ENCODE measurements at regions not wholly inside any gene's neighbourhood (a gene's known extent, or its start where the extent isn't known, plus 50 kb on each side); places are given as distances from the start of the nearest gene placed in this dataset.
A peak's percentile ranks its signal among the peaks of the same experiment; 100 is the strongest.
"Not testable (repeated sequence)": the region's sequence is repeated elsewhere in the genome, so short reads cannot be mapped to it uniquely, and the experiment has no call there.

DNA sequence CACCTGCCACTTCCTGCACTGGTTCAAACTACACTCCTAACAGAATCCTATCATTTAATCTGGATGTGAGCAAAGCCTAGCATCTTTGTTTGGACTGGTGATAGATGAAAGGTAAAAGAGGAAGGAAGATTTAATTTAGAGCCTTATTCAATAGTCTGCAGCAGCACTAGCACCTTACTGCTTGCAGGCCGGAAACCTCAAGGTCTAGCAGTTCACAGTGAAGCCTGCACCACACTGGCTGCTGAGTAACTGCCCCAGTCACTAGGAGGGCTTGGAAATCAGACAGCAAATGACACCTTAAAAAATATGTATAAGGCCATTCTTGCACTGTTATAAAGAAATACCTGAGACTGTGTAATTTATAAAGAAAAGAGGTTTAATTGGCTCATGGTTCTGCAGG, 358.0 kb downstream of the DAD1 start:
- DNase-seq (ENCODE audit: low read depth in 1 of 2, low spot score in 1 of 2): no peak
- in situ Hi-C loops (cut with HindIII; ENCODE audit: low pct_unique_long_range_greater_than_20kb, low sequenced_read_pairs): no loop called here
- TF ChIP-seq JUND (IDR thresholded peaks at IDR 0.05; ENCODE audit: low read depth): no peak

DNA sequence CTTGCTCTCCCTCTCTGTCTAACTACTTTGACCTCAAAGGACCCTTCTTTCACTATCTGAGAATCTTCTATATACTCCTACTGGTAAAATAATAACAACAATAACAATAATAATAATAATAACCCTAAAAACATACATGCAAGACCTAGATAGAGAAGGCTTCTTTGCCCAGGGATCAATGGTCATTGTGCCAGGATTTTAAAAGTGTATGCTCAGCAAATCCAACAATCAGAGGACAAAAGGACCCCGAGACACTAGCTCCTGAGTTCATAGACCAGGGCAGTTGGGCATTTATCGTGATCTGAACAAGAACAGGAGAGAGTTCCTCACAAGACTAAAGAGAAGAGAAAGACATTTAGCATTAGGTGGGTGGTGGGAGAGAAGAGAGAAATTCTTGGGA, 358.5 kb downstream of the DAD1 start:
- no peak for TF ChIP-seq JUND (IDR thresholded peaks at IDR 0.05; ENCODE audit: low read depth)
- DNase-seq (ENCODE audit: low read depth in 1 of 2, low spot score in 1 of 2): no peak
- in situ Hi-C loops (cut with HindIII; ENCODE audit: low pct_unique_long_range_greater_than_20kb, low sequenced_read_pairs): no loop called here

DNA sequence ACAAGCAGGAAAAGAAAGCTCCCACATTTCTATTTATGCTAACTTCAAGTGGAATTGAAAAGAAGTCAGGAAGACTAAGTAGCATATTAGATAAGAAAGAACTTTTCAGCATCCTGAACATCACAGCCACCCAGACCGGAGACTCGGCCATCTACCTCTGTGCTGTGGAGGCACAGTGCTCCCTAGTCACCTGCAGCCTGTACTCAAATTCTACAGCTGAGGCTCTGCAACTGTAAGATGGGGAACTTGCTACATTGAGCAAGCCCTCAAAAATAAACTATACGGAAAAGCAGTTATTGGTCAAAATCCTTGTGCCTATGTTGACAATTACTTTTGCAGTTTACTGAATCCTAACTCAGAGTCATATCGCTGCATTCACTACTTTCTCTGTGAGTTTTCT, 361.9 kb downstream of the DAD1 start:
- no peak for TF ChIP-seq JUND (IDR thresholded peaks at IDR 0.05; ENCODE audit: low read depth)
- no peak for DNase-seq (ENCODE audit: low read depth in 1 of 2, low spot score in 1 of 2)
- in situ Hi-C loops (cut with HindIII; ENCODE audit: low pct_unique_long_range_greater_than_20kb, low sequenced_read_pairs): no loop called here

DNA sequence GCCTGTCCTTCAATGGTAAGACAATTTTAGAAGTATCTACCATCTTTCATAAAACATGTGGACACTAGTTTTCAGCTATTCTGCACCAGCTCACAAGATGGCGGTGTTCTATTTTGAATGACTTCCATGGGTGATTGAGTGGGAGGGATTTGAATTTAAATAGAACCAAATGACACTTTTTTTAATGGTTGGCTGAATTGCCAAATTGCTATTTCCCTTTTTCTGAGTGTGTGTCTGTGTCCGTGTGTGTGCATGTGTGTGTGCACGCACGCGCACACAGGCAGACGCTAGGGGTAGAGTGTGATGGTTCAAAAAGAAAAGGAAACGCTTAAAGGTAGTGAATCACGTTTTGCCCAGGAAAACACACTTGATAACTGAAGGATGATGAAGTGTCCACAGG, 362.6 kb downstream of the DAD1 start:
- TF ChIP-seq JUND (IDR thresholded peaks at IDR 0.05; ENCODE audit: low read depth): no peak
- in situ Hi-C loops (cut with HindIII; ENCODE audit: low pct_unique_long_range_greater_than_20kb, low sequenced_read_pairs): no loop called here
- peak in 1 of 2 experiments; percentile 34 for DNase-seq (ENCODE audit: low read depth in 1 of 2, low spot score in 1 of 2)

DNA sequence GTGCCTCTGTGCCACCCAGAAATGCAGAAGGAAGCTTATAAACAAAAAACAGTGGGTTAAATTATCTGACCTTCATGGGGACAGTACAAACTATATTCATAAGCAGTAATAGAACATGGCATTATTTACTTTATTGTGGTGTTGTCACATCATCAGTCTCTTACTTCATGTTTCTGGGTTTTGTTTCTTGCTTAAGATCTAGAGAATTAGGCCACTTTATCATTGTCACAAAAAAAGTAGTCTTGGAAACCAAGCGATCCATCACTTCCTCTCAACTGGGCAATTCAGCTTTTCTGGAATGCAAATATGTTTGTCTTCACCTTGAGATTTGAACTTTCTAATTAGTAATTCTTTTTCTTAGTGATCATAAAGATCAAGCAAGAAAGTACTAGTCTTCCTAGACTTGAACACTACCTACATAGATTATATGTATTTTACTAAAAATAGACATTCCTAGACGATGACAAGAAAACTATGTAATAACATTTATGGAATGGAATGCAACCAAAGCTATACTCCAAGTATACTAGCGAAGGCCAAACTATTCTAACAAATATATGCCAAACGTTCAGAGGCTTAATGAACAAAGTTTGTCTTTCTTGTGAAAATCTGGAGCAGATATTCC, 363.4 kb downstream of the DAD1 start:
- in situ Hi-C loops (cut with HindIII; ENCODE audit: low pct_unique_long_range_greater_than_20kb, low sequenced_read_pairs): no loop called here
- no peak for TF ChIP-seq JUND (IDR thresholded peaks at IDR 0.05; ENCODE audit: low read depth)
- no peak for DNase-seq (ENCODE audit: low read depth in 1 of 2, low spot score in 1 of 2)

DNA sequence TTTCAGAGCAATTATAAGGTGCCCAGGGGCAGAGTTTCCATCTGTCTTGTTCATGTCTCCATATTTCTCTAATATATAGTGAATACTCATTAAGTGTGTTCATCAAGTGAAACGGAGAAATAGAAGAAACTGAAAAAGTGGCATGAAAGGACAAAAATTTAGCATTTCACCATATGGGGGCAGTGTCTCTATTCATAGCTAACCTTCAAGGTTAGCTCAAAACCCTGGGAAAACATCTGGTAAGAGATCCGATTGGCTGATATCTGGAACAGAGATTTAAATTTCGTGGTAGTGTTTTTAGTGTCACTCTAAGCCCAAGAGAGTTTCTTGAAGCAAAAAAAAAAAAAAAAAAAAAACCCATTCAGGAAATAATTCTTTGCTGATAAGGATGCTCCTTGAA, 367.5 kb downstream of the DAD1 start:
- DNase-seq (ENCODE audit: low read depth in 1 of 2, low spot score in 1 of 2): peak in 1 of 2 experiments; percentile 3
- in situ Hi-C loops (cut with HindIII; ENCODE audit: low pct_unique_long_range_greater_than_20kb, low sequenced_read_pairs): no loop called here
- no peak for TF ChIP-seq JUND (IDR thresholded peaks at IDR 0.05; ENCODE audit: low read depth)

DNA sequence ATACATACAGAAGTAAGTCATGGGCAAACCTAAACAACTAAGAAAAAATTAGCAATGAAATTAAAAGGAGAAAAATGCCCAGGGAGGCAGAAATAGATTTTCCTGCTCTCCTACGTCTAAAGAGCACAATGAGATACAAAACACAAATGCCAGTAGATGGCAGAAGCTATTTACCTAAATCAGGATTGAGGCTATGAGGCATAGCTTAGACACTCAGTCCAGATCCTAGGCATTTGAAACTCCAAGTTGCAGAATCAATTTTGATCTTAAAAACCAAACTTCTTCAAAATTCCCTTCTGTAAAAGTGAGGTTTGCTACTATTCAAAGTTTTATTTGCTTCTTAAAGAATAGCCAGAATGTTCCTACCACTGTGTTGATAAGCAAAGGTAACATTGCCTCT, 368.6 kb downstream of the DAD1 start:
- peak in 1 of 2 experiments; percentile 21 for DNase-seq (ENCODE audit: low read depth in 1 of 2, low spot score in 1 of 2)
- in situ Hi-C loops (cut with HindIII; ENCODE audit: low pct_unique_long_range_greater_than_20kb, low sequenced_read_pairs): no loop called here
- no peak for TF ChIP-seq JUND (IDR thresholded peaks at IDR 0.05; ENCODE audit: low read depth)

DNA sequence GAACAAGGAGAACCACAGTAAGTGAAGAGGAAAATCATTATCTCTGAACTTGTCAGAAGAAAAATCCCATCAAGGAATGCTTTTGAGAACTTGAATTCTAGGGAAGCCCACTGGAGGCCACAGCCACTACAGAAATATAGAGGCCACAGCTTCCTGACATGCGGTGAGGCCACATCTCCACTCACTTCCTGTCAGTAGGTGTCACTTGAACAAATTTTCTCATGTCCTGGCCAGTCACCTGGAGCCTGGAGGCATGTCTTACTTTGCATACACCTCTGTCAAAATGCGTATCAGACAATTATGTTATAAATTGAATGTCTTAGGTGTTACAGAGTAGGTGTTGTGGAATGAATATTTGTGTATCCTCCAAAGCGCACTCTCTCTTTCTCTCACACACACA, 370.3 kb downstream of the DAD1 start:
- DNase-seq (ENCODE audit: low read depth in 1 of 2, low spot score in 1 of 2): no peak
- in situ Hi-C loops (cut with HindIII; ENCODE audit: low pct_unique_long_range_greater_than_20kb, low sequenced_read_pairs): no loop called here
- no peak for TF ChIP-seq JUND (IDR thresholded peaks at IDR 0.05; ENCODE audit: low read depth)

DNA sequence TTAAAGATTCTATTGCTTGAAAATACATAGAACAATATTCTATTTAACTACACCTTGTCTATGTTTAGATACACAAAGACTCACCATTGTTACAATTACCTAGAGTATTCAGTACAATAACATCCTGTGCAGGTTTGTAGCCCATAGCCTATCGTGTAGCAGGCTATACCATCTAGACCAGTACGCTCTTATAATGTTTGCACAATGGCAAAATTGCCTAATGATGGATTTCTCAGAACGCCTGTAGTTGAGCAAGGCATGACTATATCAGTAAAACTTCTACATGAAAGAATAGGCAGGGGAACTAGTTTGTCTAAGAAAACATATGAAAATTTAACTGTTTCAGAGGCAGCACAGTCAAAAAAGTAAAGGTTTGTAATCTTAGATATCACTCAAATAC, 375.9 kb downstream of the DAD1 start:
- DNase-seq (ENCODE audit: low read depth in 1 of 2, low spot score in 1 of 2): no peak
- in situ Hi-C loops (cut with HindIII; ENCODE audit: low pct_unique_long_range_greater_than_20kb, low sequenced_read_pairs): no loop called here
- no peak for TF ChIP-seq JUND (IDR thresholded peaks at IDR 0.05; ENCODE audit: low read depth)

DNA sequence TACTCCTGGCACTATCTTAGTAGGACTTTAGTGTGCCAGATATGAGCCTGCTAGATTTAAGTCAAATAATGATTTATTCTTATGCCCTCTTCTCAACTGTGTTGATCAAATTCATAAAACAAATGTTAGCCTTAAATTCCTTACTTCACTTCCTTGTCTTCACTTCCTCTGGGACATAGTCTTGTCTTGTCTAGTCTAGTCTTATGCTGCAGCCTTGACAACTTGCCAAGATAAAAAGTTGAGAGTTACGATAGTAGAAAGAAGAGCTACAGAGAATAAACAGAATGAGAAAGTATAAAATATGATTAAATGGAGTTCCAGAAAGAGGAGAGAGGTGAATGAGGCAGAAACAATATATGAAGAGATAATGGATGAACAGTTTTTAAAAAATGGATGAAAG, 378.1 kb downstream of the DAD1 start:
- DNase-seq (ENCODE audit: low read depth in 1 of 2, low spot score in 1 of 2): no peak
- no peak for TF ChIP-seq JUND (IDR thresholded peaks at IDR 0.05; ENCODE audit: low read depth)
- in situ Hi-C loops (cut with HindIII; ENCODE audit: low pct_unique_long_range_greater_than_20kb, low sequenced_read_pairs): no loop called here

DNA sequence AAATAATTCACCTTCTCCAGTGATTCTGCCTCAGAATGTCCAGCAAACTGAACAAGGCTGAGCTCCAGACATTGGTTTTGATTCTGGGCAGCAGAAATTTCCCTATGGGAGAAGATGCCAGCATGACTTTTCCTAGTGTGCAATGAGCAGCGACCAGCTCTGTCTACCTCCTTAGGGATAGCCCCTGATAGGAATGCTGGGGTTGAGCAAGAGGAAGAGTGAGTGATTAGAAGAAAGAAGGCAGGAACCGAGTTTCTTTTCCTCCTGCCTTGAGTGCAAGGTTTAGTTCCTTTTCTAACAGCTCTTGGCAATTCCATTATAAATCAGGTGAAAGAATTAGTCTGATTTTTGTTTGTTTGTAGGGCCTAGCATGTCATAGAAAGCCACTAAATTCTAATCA, 379.0 kb downstream of the DAD1 start:
- in situ Hi-C loops (cut with HindIII; ENCODE audit: low pct_unique_long_range_greater_than_20kb, low sequenced_read_pairs): no loop called here
- TF ChIP-seq JUND (IDR thresholded peaks at IDR 0.05; ENCODE audit: low read depth): no peak
- DNase-seq (ENCODE audit: low read depth in 1 of 2, low spot score in 1 of 2): no peak

DNA sequence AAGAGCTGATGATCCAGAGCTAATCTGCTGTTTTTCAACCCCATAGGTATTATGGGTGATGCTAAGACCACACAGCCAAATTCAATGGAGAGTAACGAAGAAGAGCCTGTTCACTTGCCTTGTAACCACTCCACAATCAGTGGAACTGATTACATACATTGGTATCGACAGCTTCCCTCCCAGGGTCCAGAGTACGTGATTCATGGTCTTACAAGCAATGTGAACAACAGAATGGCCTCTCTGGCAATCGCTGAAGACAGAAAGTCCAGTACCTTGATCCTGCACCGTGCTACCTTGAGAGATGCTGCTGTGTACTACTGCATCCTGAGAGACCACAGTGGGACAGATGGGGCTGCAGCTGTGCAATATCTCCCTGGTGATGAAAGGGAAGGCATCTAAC, 386.0 kb downstream of the DAD1 start:
- in situ Hi-C loops (cut with HindIII; ENCODE audit: low pct_unique_long_range_greater_than_20kb, low sequenced_read_pairs): no loop called here
- DNase-seq (ENCODE audit: low read depth in 1 of 2, low spot score in 1 of 2): no peak

DNA sequence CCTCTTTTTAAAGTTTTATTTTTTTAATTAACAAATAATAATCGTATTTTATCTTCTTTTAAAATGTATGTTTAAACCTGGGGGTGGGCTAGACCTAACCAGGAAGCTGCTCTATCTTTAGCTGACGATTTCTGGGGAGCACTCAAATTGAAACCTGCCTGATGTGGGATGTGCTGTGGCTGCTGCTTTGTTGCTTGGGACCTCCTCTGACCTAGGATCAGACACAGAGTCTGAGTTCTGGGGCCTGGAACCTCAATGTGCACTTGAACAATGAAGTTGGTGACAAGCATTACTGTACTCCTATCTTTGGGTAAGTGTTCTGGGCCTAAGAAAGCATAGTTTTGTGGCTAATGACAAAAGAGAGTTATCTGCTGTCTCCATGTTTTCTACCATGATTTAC, 386.7 kb downstream of the DAD1 start:
- in situ Hi-C loops (cut with HindIII; ENCODE audit: low pct_unique_long_range_greater_than_20kb, low sequenced_read_pairs): no loop called here

More for the DNA sequence above, 386.0 kb downstream of the DAD1 start:
- TF ChIP-seq JUND (IDR thresholded peaks at IDR 0.05; ENCODE audit: low read depth): no peak

DNA sequence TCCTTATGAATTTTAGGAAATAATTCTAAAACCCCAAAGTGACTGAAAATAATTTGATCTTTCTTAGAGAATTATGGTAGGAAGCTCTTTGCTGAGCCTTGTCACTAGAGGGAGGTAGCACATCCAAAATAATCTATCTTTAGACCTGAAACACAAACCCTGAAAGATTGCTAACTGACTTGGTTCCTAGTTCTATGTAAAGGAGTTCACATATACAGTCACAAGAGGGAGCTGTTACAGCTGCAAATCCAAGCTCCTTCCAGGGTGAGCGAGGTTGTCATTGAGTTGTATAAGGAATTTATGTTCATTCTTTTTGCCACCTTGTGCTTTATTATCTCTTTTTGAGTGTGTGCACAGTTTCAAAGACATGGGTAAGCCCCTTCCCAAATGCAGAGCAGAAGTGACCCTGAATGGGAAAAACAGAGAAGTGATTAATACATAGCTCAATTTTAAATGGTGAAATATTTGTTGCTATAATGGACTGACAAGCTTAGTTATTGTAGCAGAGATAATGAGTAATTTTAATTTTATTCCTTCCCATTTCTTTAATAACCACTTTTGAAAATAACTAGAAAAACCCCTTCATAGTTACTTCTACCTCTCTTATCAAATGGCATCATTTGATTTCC, 387.9 kb downstream of the DAD1 start:
- in situ Hi-C loops (cut with HindIII; ENCODE audit: low pct_unique_long_range_greater_than_20kb, low sequenced_read_pairs): no loop called here
- peak; percentile 11 to 52 for DNase-seq (ENCODE audit: low read depth in 1 of 2, low spot score in 1 of 2)
- TF ChIP-seq JUND (IDR thresholded peaks at IDR 0.05; ENCODE audit: low read depth): no peak

More for the DNA sequence above, 386.7 kb downstream of the DAD1 start:
- no peak for TF ChIP-seq JUND (IDR thresholded peaks at IDR 0.05; ENCODE audit: low read depth)
- no peak for DNase-seq (ENCODE audit: low read depth in 1 of 2, low spot score in 1 of 2)

DNA sequence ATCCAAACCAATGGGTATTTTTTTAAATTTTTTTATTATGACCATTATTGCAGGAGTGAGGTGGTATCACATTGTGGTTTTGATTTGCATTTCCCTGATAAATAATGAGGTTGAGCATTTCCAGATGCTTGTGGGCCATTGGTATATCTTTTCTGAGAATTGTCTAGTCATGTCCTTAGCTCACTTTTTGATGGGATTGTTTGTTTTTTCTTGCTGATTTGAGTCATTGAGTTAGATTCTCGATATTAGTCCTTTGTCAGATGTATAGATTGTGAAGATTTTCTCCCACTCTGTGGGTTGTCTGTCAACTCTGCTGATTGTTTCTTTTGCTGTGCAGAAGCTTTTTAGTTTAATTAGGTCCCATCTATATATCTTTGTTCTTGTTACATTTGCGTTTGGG, 388.9 kb downstream of the DAD1 start:
- in situ Hi-C loops (cut with HindIII; ENCODE audit: low pct_unique_long_range_greater_than_20kb, low sequenced_read_pairs); DNase-seq (ENCODE audit: low read depth in 1 of 2, low spot score in 1 of 2): not testable (repeated sequence)
